ENCODE measurements at regions not wholly inside any gene's neighbourhood (a gene's known extent, or its start where the extent isn't known, plus 50 kb on each side); places are given as distances from the start of the nearest gene placed in this dataset.

DNA sequence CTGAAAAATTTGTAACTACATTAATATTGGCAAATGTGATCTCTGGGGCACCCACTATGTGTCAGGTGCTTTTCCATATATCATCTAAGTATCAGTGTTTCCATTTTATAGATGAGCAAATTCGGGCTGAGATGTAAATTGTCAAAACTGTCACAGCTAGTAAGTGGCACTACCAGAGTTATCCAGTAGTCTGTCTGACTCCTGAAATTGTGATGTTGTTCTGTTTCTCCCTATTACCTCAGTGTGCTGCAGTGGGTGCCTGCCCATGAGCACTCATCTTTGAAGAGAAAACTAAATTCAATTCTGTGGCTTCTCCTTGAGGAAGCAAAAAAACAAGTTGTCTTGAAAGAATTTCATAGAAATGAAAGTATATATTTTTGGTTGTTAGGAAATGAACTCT is 467.4 kb upstream of the FANCL start:
- TF ChIP-seq CTCF (IDR thresholded peaks at IDR 0.05) (no peak), POLR2A (IDR thresholded peaks at IDR 0.05) (no peak)
